ENCODE measurements at regions not wholly inside any gene's neighbourhood (a gene's known extent, or its start where the extent isn't known, plus 50 kb on each side); places are given as distances from the start of the nearest gene placed in this dataset.

- H2BK12ac ChIP-seq (ENCODE audit: insufficient read length, low read depth, low read length): no peak overlapping the region
- no peak overlapping the region for H2BK15ac ChIP-seq (ENCODE audit: low read depth, low read length)
- no peaks in the 10 kb centered on the region; the same call in 1 of the 2 replicates for H3K27me3 ChIP-seq (ENCODE audit: insufficient read depth, low read length)
- H3K27me3 Mint-ChIP-seq (ENCODE audit: low read depth): peaks cover 25% of the 10 kb centered on the region
- no peaks in the 10 kb centered on the region for H3K79me2 ChIP-seq (ENCODE audit: insufficient read depth, low read length)
- no peak overlapping the region for H2BK5ac ChIP-seq (ENCODE audit: insufficient read length, low read length)
- H3K27ac Mint-ChIP-seq: peak overlapping the region in 1 of 3 experiments; percentile 3; a peak in 1 of 7 replicates
- no peak overlapping the region for H3K27ac ChIP-seq (ENCODE audit: insufficient read length, low read depth, low read length)
- H3K18ac ChIP-seq (ENCODE audit: insufficient read length, low read depth, low read length): no peak overlapping the region
- no peak overlapping the region for H3K4me3 Mint-ChIP-seq
- H3K9me3 ChIP-seq (ENCODE audit: control insufficient read depth, low read depth, low read length): no peaks in the 10 kb centered on the region
- no peak overlapping the region for H2AK5ac ChIP-seq (ENCODE audit: insufficient read length, low read length)
- no peaks in the 10 kb centered on the region for H3K79me1 ChIP-seq (ENCODE audit: insufficient read depth, low read depth, low read length, poor library complexity, severe bottlenecking)
- H4K8ac ChIP-seq (replicated peaks; ENCODE audit: insufficient read length, low read depth, low read length): no peak overlapping the region
- H4K5ac ChIP-seq (ENCODE audit: insufficient read length, low read depth, low read length): no peak overlapping the region
- WGBS (ENCODE audit: extremely low coverage, insufficient read length, low lambda C conversion rate): no CpG with 5 or more reads among the region's 21 CpGs
- no peaks in the 10 kb centered on the region for H3K4me1 ChIP-seq (ENCODE audit: insufficient read depth, low read length)
- H3K56ac ChIP-seq (ENCODE audit: insufficient read length, low read depth, low read length): no peak overlapping the region
- no peak overlapping the region for H3K4ac ChIP-seq (ENCODE audit: low read depth, low read length)
- no peaks in the 10 kb centered on the region for H4K20me1 ChIP-seq (ENCODE audit: control insufficient read depth, insufficient read depth, insufficient read length)
- H3K23ac ChIP-seq (ENCODE audit: insufficient read length, low read depth, low read length): no peak overlapping the region
- no peak overlapping the region for H2AFZ ChIP-seq (ENCODE audit: low read length)
- no peak overlapping the region for H3T11ph ChIP-seq (ENCODE audit: low read length)
- no peak overlapping the region for H2BK120ac ChIP-seq (ENCODE audit: low read depth, low read length, poor library complexity, severe bottlenecking)
- H3K9ac ChIP-seq (ENCODE audit: extremely low read depth, insufficient read length, low read length): no peak overlapping the region
- H3K9me3 Mint-ChIP-seq: no peaks in the 10 kb centered on the region
- no peak overlapping the region for H3K14ac ChIP-seq (ENCODE audit: insufficient read depth, low read length)
- H3K36me3 Mint-ChIP-seq (ENCODE audit: insufficient read depth in 1 of 3, low read depth in 3 of 3): no peaks in the 10 kb centered on the region
- H3K4me2 ChIP-seq (ENCODE audit: insufficient read depth, insufficient read length, low read length): no peak overlapping the region
- peaks cover 11 to 14% of the 10 kb centered on the region in 2 experiments for H3K4me1 Mint-ChIP-seq
- H3K23me2 ChIP-seq (ENCODE audit: insufficient read length, low read depth, low read length, poor library complexity, severe bottlenecking): no peaks in the 10 kb centered on the region
- TF ChIP-seq CTCF (conservative IDR thresholded peaks at IDR 0.05): no peak
- no peak overlapping the region for H4K91ac ChIP-seq (ENCODE audit: insufficient read length, low read depth, low read length)
- no peak for DNase-seq
- no peak overlapping the region for H2BK20ac ChIP-seq (ENCODE audit: low read depth, low read length, poor library complexity, severe bottlenecking)
Measured at GRCh38 chr17:79176792-79177601, 102.4 kb downstream of the ENGASE start.

Measured in H9 (cell line).